ENCODE measurements at regions not wholly inside any gene's neighbourhood (a gene's known extent, or its start where the extent isn't known, plus 50 kb on each side); places are given as distances from the start of the nearest gene placed in this dataset.

DNA sequence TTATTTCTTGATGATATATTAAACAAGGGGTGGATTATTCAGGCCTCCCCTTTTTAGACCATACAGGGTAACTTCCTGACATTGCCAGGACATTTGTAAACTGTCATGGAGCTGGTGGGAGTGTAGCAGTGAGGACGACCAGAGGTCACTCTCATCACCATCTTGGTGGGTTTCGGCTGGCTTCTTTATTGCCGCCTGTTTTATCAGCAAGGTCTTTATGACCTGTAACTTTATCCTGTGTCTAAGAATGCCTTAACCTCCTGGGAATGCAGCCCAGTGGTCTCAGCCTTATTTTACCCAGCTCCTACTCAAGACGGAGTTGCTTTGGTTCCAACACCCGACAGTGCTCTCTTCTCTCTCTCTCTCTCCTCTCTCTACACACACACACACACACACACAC is 221.9 kb downstream of the C16orf95 start (continued):
- TF ChIP-seq, protein P1, sequence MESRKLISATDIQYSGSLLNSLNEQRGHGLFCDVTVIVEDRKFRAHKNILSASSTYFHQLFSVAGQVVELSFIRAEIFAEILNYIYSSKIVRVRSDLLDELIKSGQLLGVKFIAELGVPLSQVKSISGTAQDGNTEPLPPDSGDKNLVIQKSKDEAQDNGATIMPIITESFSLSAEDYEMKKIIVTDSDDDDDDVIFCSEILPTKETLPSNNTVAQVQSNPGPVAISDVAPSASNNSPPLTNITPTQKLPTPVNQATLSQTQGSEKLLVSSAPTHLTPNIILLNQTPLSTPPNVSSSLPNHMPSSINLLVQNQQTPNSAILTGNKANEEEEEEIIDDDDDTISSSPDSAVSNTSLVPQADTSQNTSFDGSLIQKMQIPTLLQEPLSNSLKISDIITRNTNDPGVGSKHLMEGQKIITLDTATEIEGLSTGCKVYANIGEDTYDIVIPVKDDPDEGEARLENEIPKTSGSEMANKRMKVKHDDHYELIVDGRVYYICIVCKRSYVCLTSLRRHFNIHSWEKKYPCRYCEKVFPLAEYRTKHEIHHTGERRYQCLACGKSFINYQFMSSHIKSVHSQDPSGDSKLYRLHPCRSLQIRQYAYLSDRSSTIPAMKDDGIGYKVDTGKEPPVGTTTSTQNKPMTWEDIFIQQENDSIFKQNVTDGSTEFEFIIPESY (IDR thresholded peaks at IDR 0.05), result no peak
- TF ChIP-seq HNF4A (conservative IDR thresholded peaks at IDR 0.05) (no peak), FOXA1 (IDR thresholded peaks at IDR 0.05) (no peak), FOXA2 (IDR thresholded peaks at IDR 0.05) (no peak), RXRA (IDR thresholded peaks at IDR 0.05) (no peak)

DNA sequence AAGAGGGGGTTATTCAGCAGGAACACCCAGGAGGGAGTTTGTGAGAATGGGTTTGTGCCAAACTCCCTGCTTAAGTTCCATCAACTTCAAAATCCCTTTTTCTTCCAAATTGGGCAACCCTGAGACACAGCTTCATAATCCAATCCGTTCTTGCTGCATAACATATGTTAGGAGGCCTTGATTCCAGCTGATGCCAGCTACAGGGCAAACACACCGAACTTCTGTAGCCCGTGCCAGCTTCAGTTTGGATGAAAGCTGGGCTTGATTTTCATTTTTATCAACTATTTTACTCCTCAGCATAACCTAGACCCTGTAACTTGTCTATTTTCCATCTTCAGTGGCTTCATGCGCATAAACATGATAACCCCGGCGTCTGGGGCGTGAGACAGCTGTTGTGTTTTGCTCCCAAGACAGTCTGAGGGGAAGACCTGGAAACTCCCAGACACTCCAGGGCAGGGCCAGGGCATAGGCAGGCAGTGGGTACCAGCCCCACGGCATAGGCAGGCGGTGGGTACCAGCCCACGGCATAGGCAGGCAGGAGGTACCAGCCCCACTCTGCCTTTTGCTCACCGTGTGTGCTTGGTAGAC is 220.4 kb downstream of the C16orf95 start:
- WGBS, result 88% methylated on average over 11 of the region's 11 CpGs

More for the DNA sequence above, 220.4 kb downstream of the C16orf95 start:
- no peak overlapping the region for H3K4me3 ChIP-seq (ENCODE audit: low read depth in 1 of 3, low read length in 3 of 3)
- no peak overlapping the region for H3K27ac ChIP-seq (ENCODE audit: low read depth in 1 of 2, low read length in 2 of 2)
- no peak for DNase-seq (ENCODE audit: low spot score)
- no peaks in the 10 kb centered on the region for H3K9me3 ChIP-seq (ENCODE audit: control insufficient read depth in 4 of 4, low read length in 3 of 4)
- H3K36me3 ChIP-seq (ENCODE audit: control insufficient read depth in 4 of 4, insufficient read depth in 3 of 4, low read depth in 1 of 4, low read length in 3 of 4), result no peaks in the 10 kb centered on the region
- no peaks in the 10 kb centered on the region for H3K27me3 ChIP-seq (ENCODE audit: control insufficient read depth in 4 of 4, insufficient read depth in 4 of 4, low read length in 3 of 4)
- H3K9ac ChIP-seq (ENCODE audit: low read depth in 1 of 2, low read length in 2 of 2), result no peak overlapping the region
- no peak for TF ChIP-seq SP1 (IDR thresholded peaks at IDR 0.05)
- TF ChIP-seq TAF1 (conservative IDR thresholded peaks at IDR 0.05), result no peak
- TF ChIP-seq EGR1 (IDR thresholded peaks at IDR 0.05; ENCODE audit: low read depth in 2 of 2), result no peak
- TF ChIP-seq, protein P2, sequence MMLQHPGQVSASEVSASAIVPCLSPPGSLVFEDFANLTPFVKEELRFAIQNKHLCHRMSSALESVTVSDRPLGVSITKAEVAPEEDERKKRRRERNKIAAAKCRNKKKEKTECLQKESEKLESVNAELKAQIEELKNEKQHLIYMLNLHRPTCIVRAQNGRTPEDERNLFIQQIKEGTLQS (IDR thresholded peaks at IDR 0.05), result no peak
- TF ChIP-seq, protein P1 (IDR thresholded peaks at IDR 0.05), result no peak
- TF ChIP-seq CTCF (IDR thresholded peaks at IDR 0.05; ENCODE audit: low read depth, low read length, missing input control), result no peak
- TF ChIP-seq, protein P3, sequence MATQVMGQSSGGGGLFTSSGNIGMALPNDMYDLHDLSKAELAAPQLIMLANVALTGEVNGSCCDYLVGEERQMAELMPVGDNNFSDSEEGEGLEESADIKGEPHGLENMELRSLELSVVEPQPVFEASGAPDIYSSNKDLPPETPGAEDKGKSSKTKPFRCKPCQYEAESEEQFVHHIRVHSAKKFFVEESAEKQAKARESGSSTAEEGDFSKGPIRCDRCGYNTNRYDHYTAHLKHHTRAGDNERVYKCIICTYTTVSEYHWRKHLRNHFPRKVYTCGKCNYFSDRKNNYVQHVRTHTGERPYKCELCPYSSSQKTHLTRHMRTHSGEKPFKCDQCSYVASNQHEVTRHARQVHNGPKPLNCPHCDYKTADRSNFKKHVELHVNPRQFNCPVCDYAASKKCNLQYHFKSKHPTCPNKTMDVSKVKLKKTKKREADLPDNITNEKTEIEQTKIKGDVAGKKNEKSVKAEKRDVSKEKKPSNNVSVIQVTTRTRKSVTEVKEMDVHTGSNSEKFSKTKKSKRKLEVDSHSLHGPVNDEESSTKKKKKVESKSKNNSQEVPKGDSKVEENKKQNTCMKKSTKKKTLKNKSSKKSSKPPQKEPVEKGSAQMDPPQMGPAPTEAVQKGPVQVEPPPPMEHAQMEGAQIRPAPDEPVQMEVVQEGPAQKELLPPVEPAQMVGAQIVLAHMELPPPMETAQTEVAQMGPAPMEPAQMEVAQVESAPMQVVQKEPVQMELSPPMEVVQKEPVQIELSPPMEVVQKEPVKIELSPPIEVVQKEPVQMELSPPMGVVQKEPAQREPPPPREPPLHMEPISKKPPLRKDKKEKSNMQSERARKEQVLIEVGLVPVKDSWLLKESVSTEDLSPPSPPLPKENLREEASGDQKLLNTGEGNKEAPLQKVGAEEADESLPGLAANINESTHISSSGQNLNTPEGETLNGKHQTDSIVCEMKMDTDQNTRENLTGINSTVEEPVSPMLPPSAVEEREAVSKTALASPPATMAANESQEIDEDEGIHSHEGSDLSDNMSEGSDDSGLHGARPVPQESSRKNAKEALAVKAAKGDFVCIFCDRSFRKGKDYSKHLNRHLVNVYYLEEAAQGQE (IDR thresholded peaks at IDR 0.05), result no peak
- TF ChIP-seq YY1 (IDR thresholded peaks at IDR 0.05), result no peak
- TF ChIP-seq HNF4A (conservative IDR thresholded peaks at IDR 0.05), result no peak
- no peaks in the 10 kb centered on the region for H3K4me1 ChIP-seq (ENCODE audit: control insufficient read depth in 4 of 4, insufficient read depth in 4 of 4, low read length in 3 of 4)

Measured in liver (tissue), 8 donors.